ACC112 (cell line): ENCODE measurements at regions not wholly inside any gene's neighbourhood (a gene's known extent, or its start where the extent isn't known, plus 50 kb on each side); places are given as distances from the start of the nearest gene placed in this dataset.
"Not testable (repeated sequence)": the region's sequence is repeated elsewhere in the genome, so short reads cannot be mapped to it uniquely, and the experiment has no call there.

Source experiments
- H2AFZ ChIP-seq: fragments of 200-600 bp; sonication (generic); one replicate; pipeline ENCODE4 v1.6.0; 2017; ENCODE audit warnings: antibody characterized with exemption, low read length; ENCODE audit not compliant: unreplicated experiment
- H3K27ac ChIP-seq: fragments of 200-600 bp; sonication (generic); 2 replicates; pipeline ENCODE4 v1.5.1; 2014; ENCODE audit warnings: low read depth, mild to moderate bottlenecking, antibody characterized with exemption, low read length, moderate library complexity
- H3K27me3 ChIP-seq: fragments of 200-600 bp; sonication (generic); 2 replicates; pipeline ENCODE4 v1.6.1; 2014; ENCODE audit warnings: mild to moderate bottlenecking, antibody characterized with exemption, low read length, moderate library complexity, mixed read lengths; ENCODE audit not compliant: insufficient read depth
- H3K36me3 ChIP-seq: fragments of 200-600 bp; sonication (generic); 2 replicates; pipeline ENCODE4 v1.6.1; 2016; ENCODE audit warnings: mild to moderate bottlenecking, antibody characterized with exemption, low read length, moderate library complexity, mixed read lengths; ENCODE audit not compliant: insufficient read depth
- H3K4me1 ChIP-seq: fragments of 200-600 bp; sonication (generic); one replicate; pipeline ENCODE4 v1.6.1; 2016; ENCODE audit warnings: low read length, mixed read lengths; ENCODE audit not compliant: insufficient read depth, unreplicated experiment, control insufficient read depth
- H3K4me3 ChIP-seq: fragments of 200-600 bp; sonication (generic); 2 replicates; pipeline ENCODE4 v1.5.1; 2014; ENCODE audit warnings: mild to moderate bottlenecking, low read depth, low read length
- H3K79me2 ChIP-seq: fragments of 200-600 bp; sonication (generic); one replicate; pipeline ENCODE4 v1.6.0; 2016; ENCODE audit warnings: low read length; ENCODE audit not compliant: control insufficient read depth, unreplicated experiment, insufficient read depth

DNA sequence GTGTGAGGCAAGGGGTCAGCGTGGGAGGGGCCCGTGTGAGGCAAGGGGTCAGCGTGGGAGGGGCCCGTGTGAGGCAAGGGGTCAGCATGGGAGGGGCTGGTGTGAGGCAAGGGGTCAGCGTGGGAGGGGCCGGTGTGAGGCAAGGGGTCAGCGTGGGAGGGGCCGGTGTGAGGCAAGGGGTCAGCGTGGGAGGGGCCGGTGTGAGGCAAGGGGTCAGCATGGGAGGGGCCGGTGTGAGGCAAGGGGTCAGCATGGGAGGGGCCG is 119.2 kb downstream of the SEPTIN14 start:
- not testable (repeated sequence) for H3K4me1 ChIP-seq, H3K4me3 ChIP-seq, H2AFZ ChIP-seq, H3K79me2 ChIP-seq, H3K27ac ChIP-seq, H3K36me3 ChIP-seq, H3K27me3 ChIP-seq

- H3K27ac ChIP-seq, H2AFZ ChIP-seq, H3K4me3 ChIP-seq, H3K36me3 ChIP-seq, H3K79me2 ChIP-seq, H3K27me3 ChIP-seq, H3K4me1 ChIP-seq: not testable (repeated sequence)
These were observed 119.7 kb downstream of the SEPTIN14 start for GRCh38 chr7:55742651-55743453.

DNA sequence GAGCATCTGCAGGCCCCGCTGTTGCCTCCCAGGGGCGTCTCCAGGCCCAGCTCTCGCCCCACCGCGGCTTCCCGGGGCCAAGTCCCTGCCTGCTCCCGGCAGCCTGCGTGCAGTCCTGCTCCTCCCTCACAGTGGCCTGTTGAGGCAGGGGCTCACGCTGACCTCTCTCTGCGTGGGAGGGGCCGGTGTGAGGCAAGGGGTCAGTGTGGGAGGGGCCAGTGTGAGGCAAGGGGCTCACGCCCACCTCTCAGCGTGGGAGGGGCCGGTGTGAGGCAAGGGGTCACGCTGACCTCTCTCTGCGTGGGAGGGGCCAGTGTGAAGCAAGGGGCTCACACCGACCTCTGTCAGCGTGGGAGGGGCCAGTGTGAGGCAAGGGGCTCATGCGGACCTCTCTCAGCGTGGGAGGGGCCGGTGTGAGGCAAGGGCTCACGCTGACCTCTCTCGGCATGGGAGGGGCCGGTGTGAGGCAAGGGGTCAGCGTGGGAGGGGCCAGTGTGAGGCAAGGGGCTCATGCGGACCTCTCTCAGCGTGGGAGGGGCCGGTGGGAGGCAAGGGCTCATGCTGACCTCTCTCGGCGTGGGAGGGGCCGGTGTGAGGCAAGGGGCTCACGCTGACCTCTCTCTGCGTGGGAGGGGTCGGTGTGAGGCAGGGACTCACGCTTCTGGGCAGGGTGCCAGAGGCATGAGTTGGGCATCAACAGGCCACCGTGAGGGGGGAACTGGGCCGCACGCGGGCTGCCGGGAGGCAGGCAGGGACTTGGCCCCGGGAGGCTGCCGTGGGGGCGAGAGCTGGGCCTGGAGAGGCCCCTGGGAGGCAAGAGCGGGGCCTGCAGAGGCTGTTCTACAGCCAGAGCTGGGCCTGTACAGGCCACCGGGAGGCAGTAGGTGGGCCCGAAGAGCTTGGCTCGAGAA is 120.6 kb downstream of the SEPTIN14 start:
- H3K79me2 ChIP-seq, H3K27me3 ChIP-seq, H2AFZ ChIP-seq, H3K4me3 ChIP-seq, H3K27ac ChIP-seq, H3K4me1 ChIP-seq, H3K36me3 ChIP-seq: not testable (repeated sequence)

DNA sequence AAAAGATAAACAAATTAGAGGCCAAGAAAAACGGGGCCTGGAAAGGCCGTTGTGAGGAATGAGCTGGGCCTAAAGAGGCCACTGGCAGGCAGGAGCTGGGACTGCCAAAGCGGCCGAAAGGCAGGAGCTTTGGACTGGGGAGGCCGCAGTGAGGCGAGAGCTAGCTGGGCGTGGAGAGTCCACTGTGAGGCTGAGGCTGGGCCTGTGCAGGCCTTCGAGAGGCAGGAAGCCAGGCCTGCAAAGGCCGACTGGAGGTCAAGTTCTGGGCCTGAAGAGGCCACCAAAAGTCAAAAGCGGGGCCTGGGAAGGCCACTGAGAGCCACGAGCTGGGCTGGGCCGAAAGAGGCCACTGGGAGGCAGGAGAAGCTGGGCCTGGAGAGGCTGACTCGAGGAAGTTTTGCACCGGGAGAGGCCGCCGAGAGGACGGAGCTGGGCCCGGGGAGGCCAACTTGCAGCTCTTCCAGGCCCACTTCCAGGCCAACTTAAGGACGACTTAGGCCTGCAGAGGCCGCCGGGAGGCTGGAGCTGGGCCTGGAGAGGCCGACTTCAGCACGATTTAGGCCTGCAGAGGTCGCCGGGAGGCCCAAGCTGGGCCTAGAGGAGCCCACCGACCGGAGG is 121.8 kb downstream of the SEPTIN14 start:
- H3K4me3 ChIP-seq, H3K27ac ChIP-seq, H3K27me3 ChIP-seq, H3K4me1 ChIP-seq, H3K79me2 ChIP-seq, H2AFZ ChIP-seq, H3K36me3 ChIP-seq: not testable (repeated sequence)

DNA sequence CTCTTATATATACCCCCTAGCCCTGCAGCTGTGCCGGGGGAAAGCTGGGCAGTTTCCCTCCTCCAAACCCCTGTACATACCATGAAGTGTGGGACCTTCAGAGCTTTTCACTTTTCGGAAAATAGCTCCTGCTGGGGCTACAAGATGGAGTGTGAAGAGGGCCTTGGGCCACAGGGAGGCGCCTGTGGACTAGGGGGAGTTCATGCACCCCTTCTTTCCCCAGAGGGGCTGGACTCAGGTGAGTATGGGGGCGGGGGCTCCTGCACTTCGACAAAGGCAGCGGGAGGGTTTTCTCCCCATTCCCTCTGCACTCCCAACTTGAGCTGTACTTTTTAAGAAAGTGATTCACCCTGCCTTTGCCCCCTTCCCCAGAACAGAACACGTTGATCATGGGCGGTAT is 122.5 kb downstream of the SEPTIN14 start:
- not testable (repeated sequence) for H3K27ac ChIP-seq, H3K79me2 ChIP-seq, H3K27me3 ChIP-seq, H2AFZ ChIP-seq, H3K4me3 ChIP-seq, H3K4me1 ChIP-seq, H3K36me3 ChIP-seq

GRCh38 chr7:55736641-55737221 is 125.8 kb downstream of the SEPTIN14 start:
- not testable (repeated sequence) for H3K36me3 ChIP-seq, H3K4me3 ChIP-seq, H3K27me3 ChIP-seq

GRCh38 chr7:55733241-55734140 is 129.1 kb downstream of the SEPTIN14 start:
- Histone ChIP-seq H3K36me3 (no peaks in the 10 kb centered on the region), H3K79me2 (no peaks in the 10 kb centered on the region), H3K4me1 (no peaks in the 10 kb centered on the region), H3K4me3 (no peak overlapping the region), H3K27me3 (no peaks in the 10 kb centered on the region), H2AFZ (no peak overlapping the region), H3K27ac (no peak overlapping the region)

More at GRCh38 chr7:55736641-55737221, 125.8 kb downstream of the SEPTIN14 start:
- not testable (repeated sequence) for H3K27ac ChIP-seq, H2AFZ ChIP-seq, H3K79me2 ChIP-seq, H3K4me1 ChIP-seq

DNA sequence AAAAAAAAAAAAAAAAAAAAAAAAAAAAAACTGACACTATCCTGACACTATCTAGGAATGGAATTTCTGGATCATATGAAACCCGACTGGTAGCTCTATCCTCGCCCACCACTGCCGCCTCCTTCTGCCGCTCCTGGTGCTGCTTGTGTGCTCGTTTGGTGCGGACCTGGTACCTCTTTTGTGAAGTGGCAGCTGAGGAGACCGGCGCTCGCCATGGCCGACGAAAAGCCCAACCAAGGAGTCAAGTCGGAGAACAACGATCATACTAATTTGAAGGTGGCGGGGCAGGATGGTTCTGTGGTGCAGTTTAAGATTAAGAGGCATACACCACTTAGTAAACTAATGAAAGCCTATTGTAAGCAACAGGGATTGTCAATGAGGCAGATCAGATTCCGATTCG is 130.6 kb downstream of the SEPTIN14 start:
- Histone ChIP-seq H3K36me3 (no peaks in the 10 kb centered on the region), H3K27me3 (no peaks in the 10 kb centered on the region), H3K4me1 (no peaks in the 10 kb centered on the region), H3K4me3 (no peak overlapping the region), H3K27ac (no peak overlapping the region), H3K79me2 (no peaks in the 10 kb centered on the region), H2AFZ (no peak overlapping the region)

GRCh38 chr7:55730197-55730596 is 132.4 kb downstream of the SEPTIN14 start:
- Histone ChIP-seq H3K79me2 (no peaks in the 10 kb centered on the region), H3K27ac (no peak overlapping the region), H3K36me3 (no peaks in the 10 kb centered on the region), H2AFZ (no peak overlapping the region), H3K4me1 (no peaks in the 10 kb centered on the region), H3K27me3 (no peaks in the 10 kb centered on the region), H3K4me3 (no peak overlapping the region)

GRCh38 chr7:55723621-55723941 is 139.0 kb downstream of the SEPTIN14 start:
- Histone ChIP-seq H3K79me2 (no peaks in the 10 kb centered on the region), H3K27me3 (no peaks in the 10 kb centered on the region), H3K36me3 (no peaks in the 10 kb centered on the region), H3K27ac (no peak overlapping the region), H3K4me1 (no peaks in the 10 kb centered on the region), H2AFZ (no peak overlapping the region), H3K4me3 (no peak overlapping the region)
